ENCODE measurements at regions not wholly inside any gene's neighbourhood (a gene's known extent, or its start where the extent isn't known, plus 50 kb on each side); places are given as distances from the start of the nearest gene placed in this dataset.
"Not testable (repeated sequence)": the region's sequence is repeated elsewhere in the genome, so short reads cannot be mapped to it uniquely, and the experiment has no call there.

- not testable (repeated sequence) for TF ChIP-seq CTCF, POLR2A, POLR2AphosphoS5 (IDR thresholded peaks at IDR 0.05)
Observed at GRCh38 chr1:121448064-121448463, 263.3 kb downstream of the SRGAP2C start.

All from prostate gland (tissue), 2 donors.